ENCODE measurements at regions not wholly inside any gene's neighbourhood (a gene's known extent, or its start where the extent isn't known, plus 50 kb on each side); places are given as distances from the start of the nearest gene placed in this dataset.

DNA sequence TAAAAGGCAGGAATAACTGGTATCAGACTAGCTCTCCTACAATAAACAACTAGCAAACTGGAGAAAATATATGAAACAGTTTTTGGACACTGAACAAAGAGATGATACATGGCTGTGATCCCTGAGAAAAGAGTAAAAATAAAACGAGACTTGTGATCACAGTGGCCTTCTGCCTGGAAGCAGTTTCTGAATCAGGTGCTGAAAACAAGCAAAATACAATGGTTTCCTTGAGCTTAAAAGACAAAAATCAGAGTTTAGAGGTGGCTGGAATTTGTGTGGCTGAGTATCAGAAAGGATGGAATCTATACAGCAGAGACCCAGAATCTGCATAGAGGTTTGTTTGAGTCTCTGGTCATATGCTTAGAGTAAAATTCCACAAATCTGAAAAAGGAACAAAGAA is 242.5 kb upstream of the SOX9 start:
- H3F3A ChIP-seq (ENCODE audit: insufficient read depth), result no peaks in the 10 kb centered on the region
- no peaks in the 10 kb centered on the region for H3K79me2 ChIP-seq (ENCODE audit: insufficient read depth, low read length)
- H3K4me3 ChIP-seq (ENCODE audit: insufficient read depth, low read length, poor library complexity, severe bottlenecking), result no peak overlapping the region
- no peaks in the 10 kb centered on the region for H3K9me3 ChIP-seq (ENCODE audit: insufficient read depth, low read length)
- no peak overlapping the region for H3K4me2 ChIP-seq (ENCODE audit: low read depth, low read length, poor library complexity, severe bottlenecking)
- H3K36me3 ChIP-seq (ENCODE audit: low read length), result no peaks in the 10 kb centered on the region
- no peak overlapping the region for H2AFZ ChIP-seq (ENCODE audit: low read depth, low read length, severe bottlenecking)
- H3K9me2 ChIP-seq (replicated peaks; ENCODE audit: insufficient read depth, low read length), result no peaks in the 10 kb centered on the region
- TF ChIP-seq, protein P1, sequence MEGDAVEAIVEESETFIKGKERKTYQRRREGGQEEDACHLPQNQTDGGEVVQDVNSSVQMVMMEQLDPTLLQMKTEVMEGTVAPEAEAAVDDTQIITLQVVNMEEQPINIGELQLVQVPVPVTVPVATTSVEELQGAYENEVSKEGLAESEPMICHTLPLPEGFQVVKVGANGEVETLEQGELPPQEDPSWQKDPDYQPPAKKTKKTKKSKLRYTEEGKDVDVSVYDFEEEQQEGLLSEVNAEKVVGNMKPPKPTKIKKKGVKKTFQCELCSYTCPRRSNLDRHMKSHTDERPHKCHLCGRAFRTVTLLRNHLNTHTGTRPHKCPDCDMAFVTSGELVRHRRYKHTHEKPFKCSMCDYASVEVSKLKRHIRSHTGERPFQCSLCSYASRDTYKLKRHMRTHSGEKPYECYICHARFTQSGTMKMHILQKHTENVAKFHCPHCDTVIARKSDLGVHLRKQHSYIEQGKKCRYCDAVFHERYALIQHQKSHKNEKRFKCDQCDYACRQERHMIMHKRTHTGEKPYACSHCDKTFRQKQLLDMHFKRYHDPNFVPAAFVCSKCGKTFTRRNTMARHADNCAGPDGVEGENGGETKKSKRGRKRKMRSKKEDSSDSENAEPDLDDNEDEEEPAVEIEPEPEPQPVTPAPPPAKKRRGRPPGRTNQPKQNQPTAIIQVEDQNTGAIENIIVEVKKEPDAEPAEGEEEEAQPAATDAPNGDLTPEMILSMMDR (IDR thresholded peaks at IDR 0.05; ENCODE audit: insufficient read depth, low read length, poor library complexity, severe bottlenecking), result no peak
- no peak for TF ChIP-seq EZH2phosphoT487 (conservative IDR thresholded peaks at IDR 0.05; ENCODE audit: low read length)
- no peak overlapping the region for H3K27ac ChIP-seq (ENCODE audit: low read depth, low read length)
- no peaks in the 10 kb centered on the region for H3K27me3 ChIP-seq (ENCODE audit: low read length)
- no peak overlapping the region for H3K9ac ChIP-seq (ENCODE audit: low read length)
- no peaks in the 10 kb centered on the region for H4K20me1 ChIP-seq (ENCODE audit: low read depth, low read length)

GRCh38 chr17:71878998-71879397 is 241.8 kb upstream of the SOX9 start:
- no peak for TF ChIP-seq EZH2phosphoT487 (conservative IDR thresholded peaks at IDR 0.05; ENCODE audit: low read length)
- TF ChIP-seq, protein P1 (IDR thresholded peaks at IDR 0.05; ENCODE audit: insufficient read depth, low read length, poor library complexity, severe bottlenecking), result no peak
- Histone ChIP-seq H3K9me2 (replicated peaks; ENCODE audit: insufficient read depth, low read length) (no peaks in the 10 kb centered on the region), H3K4me3 (ENCODE audit: insufficient read depth, low read length, poor library complexity, severe bottlenecking) (no peak overlapping the region), H4K20me1 (ENCODE audit: low read depth, low read length) (no peaks in the 10 kb centered on the region), H3K27me3 (ENCODE audit: low read length) (no peaks in the 10 kb centered on the region), H3K27ac (ENCODE audit: low read depth, low read length) (no peak overlapping the region), H3K36me3 (ENCODE audit: low read length) (no peaks in the 10 kb centered on the region), H3F3A (ENCODE audit: insufficient read depth) (no peaks in the 10 kb centered on the region), H3K9me3 (ENCODE audit: insufficient read depth, low read length) (no peaks in the 10 kb centered on the region), H3K79me2 (ENCODE audit: insufficient read depth, low read length) (no peaks in the 10 kb centered on the region), H3K9ac (ENCODE audit: low read length) (no peak overlapping the region), H3K4me2 (ENCODE audit: low read depth, low read length, poor library complexity, severe bottlenecking) (no peak overlapping the region), H2AFZ (ENCODE audit: low read depth, low read length, severe bottlenecking) (no peak overlapping the region)

- no peaks in the 10 kb centered on the region for H3F3A ChIP-seq (ENCODE audit: insufficient read depth)
- H3K27ac ChIP-seq (ENCODE audit: low read depth, low read length), result no peak overlapping the region
- no peaks in the 10 kb centered on the region for H3K9me2 ChIP-seq (replicated peaks; ENCODE audit: insufficient read depth, low read length)
- H3K4me3 ChIP-seq (ENCODE audit: insufficient read depth, low read length, poor library complexity, severe bottlenecking), result no peak overlapping the region
- TF ChIP-seq, protein P1 (IDR thresholded peaks at IDR 0.05; ENCODE audit: insufficient read depth, low read length, poor library complexity, severe bottlenecking), result no peak
- TF ChIP-seq EZH2phosphoT487 (conservative IDR thresholded peaks at IDR 0.05; ENCODE audit: low read length), result no peak
- H4K20me1 ChIP-seq (ENCODE audit: low read depth, low read length), result no peaks in the 10 kb centered on the region
- H3K4me2 ChIP-seq (ENCODE audit: low read depth, low read length, poor library complexity, severe bottlenecking), result no peak overlapping the region
- H3K79me2 ChIP-seq (ENCODE audit: insufficient read depth, low read length), result no peaks in the 10 kb centered on the region
- H3K9ac ChIP-seq (ENCODE audit: low read length), result no peak overlapping the region
- no peaks in the 10 kb centered on the region for H3K36me3 ChIP-seq (ENCODE audit: low read length)
- H3K27me3 ChIP-seq (ENCODE audit: low read length), result no peaks in the 10 kb centered on the region
- H3K9me3 ChIP-seq (ENCODE audit: insufficient read depth, low read length), result no peaks in the 10 kb centered on the region
- H2AFZ ChIP-seq (ENCODE audit: low read depth, low read length, severe bottlenecking), result no peak overlapping the region
Measured at GRCh38 chr17:71881041-71881440, 239.8 kb upstream of the SOX9 start.
